ENCODE measurements at regions not wholly inside any gene's neighbourhood (a gene's known extent, or its start where the extent isn't known, plus 50 kb on each side); places are given as distances from the start of the nearest gene placed in this dataset.

- TF ChIP-seq POLR2A (IDR thresholded peaks at IDR 0.05) (no peak), CTCF (IDR thresholded peaks at IDR 0.05) (no peak), POLR2AphosphoS5 (IDR thresholded peaks at IDR 0.05) (no peak)
These were observed 59.8 kb upstream of the LRRC55 start for GRCh38 chr11:57121996-57122395.

Data from suprapubic skin (tissue), 4 donors.